Liver (tissue), 3 donors: ENCODE measurements at regions not wholly inside any gene's neighbourhood (a gene's known extent, or its start where the extent isn't known, plus 50 kb on each side); places are given as distances from the start of the nearest gene placed in this dataset.

Source experiments
- CTCF ChIP-seq: fragments of 150-350 bp; IDR thresholded peaks from 2 replicates; pipeline ENCODE4 v1.5.1; 2017; ENCODE audit warnings: improper control_type of control experiment, low read depth, low read length; ENCODE audit not compliant: missing input control
- FOXA1 ChIP-seq: IDR thresholded peaks from 2 replicates; pipeline ENCODE4 v1.6.1; 2016; ENCODE audit warnings: antibody characterized with exemption
- GABPA ChIP-seq, 2 donors: IDR thresholded peaks in 1 of 2; conservative IDR thresholded peaks in 1 of 2; 2 replicates each; pipeline ENCODE4 v1.6.1; 2016; ENCODE audit warnings: antibody characterized with exemption in 2 of 2, mild to moderate bottlenecking in 1 of 2, moderate library complexity in 1 of 2
- MAX ChIP-seq: IDR thresholded peaks from 2 replicates; pipeline ENCODE4 v1.6.1; 2016; ENCODE audit warnings: antibody characterized with exemption
- NR2F2 ChIP-seq: IDR thresholded peaks from 2 replicates; pipeline ENCODE4 v1.6.1; 2016; ENCODE audit warnings: antibody characterized with exemption
- RAD21 ChIP-seq, 2 donors: IDR thresholded peaks; 2 replicates each; pipeline ENCODE4 v1.6.1; 2016; ENCODE audit warnings: antibody characterized with exemption in 2 of 2, mild to moderate bottlenecking in 2 of 2
- REST ChIP-seq: IDR thresholded peaks from 2 replicates; pipeline ENCODE4 v1.6.1; 2016; ENCODE audit warnings: antibody characterized with exemption, mild to moderate bottlenecking
- RXRA ChIP-seq, 2 donors: IDR thresholded peaks; 2 replicates each; pipeline ENCODE4 v1.6.1; 2017 to 2018; ENCODE audit warnings: antibody characterized with exemption in 2 of 2, mild to moderate bottlenecking in 1 of 2
- donor health status: healthy.
- donor health status: healthy.

- TF ChIP-seq REST, result no peak
- TF ChIP-seq CTCF, result no peak
- TF ChIP-seq MAX, result no peak
- TF ChIP-seq GABPA (IDR thresholded peaks at IDR 0.05 in 1 of 2, conservative IDR thresholded peaks at IDR 0.05 in 1 of 2), result no peak
- TF ChIP-seq RAD21 (IDR thresholded peaks at IDR 0.05), result no peak
- no peak for TF ChIP-seq FOXA1
- TF ChIP-seq RXRA (IDR thresholded peaks at IDR 0.05), result no peak
- TF ChIP-seq NR2F2, result no peak
These were observed 467.0 kb downstream of the ADRA2A start for GRCh38 chr10:111543854-111544253.
